ENCODE measurements at regions not wholly inside any gene's neighbourhood (a gene's known extent, or its start where the extent isn't known, plus 50 kb on each side); places are given as distances from the start of the nearest gene placed in this dataset.

- no peak for TF ChIP-seq CTCF (IDR thresholded peaks at IDR 0.05; ENCODE audit: insufficient read depth, low read length, poor library complexity, severe bottlenecking)
- H3K36me3 ChIP-seq (ENCODE audit: control insufficient read depth, insufficient read depth, low read length) = no peaks in the 10 kb centered on the region
- no peaks in the 10 kb centered on the region for H3K27me3 ChIP-seq (ENCODE audit: control insufficient read depth, insufficient read depth, low read length)
- DNase-seq (ENCODE audit: low read depth) = no peak
- no peak overlapping the region for H3K4me3 ChIP-seq (ENCODE audit: low read depth, low read length)
These were observed 1006.7 kb downstream of the ROBO2 start for GRCh38 chr3:78046566-78046965.

GRCh38 chr3:78048698-78049097 lies 1008.8 kb downstream of the ROBO2 start:
- no peak overlapping the region for H3K4me3 ChIP-seq (ENCODE audit: low read depth, low read length)
- DNase-seq (ENCODE audit: low read depth) = no peak
- TF ChIP-seq CTCF (IDR thresholded peaks at IDR 0.05; ENCODE audit: insufficient read depth, low read length, poor library complexity, severe bottlenecking) = no peak

GRCh38 chr3:78049521-78049920 lies 1009.6 kb downstream of the ROBO2 start:
- no peak for DNase-seq (ENCODE audit: low read depth)
- TF ChIP-seq CTCF (IDR thresholded peaks at IDR 0.05; ENCODE audit: insufficient read depth, low read length, poor library complexity, severe bottlenecking) = no peak
- no peaks in the 10 kb centered on the region for H3K27me3 ChIP-seq (ENCODE audit: control insufficient read depth, insufficient read depth, low read length)
- H3K36me3 ChIP-seq (ENCODE audit: control insufficient read depth, insufficient read depth, low read length) = no peaks in the 10 kb centered on the region
- no peak overlapping the region for H3K4me3 ChIP-seq (ENCODE audit: low read depth, low read length)

More at GRCh38 chr3:78048698-78049097, 1008.8 kb downstream of the ROBO2 start:
- Histone ChIP-seq H3K27me3 (ENCODE audit: control insufficient read depth, insufficient read depth, low read length) (no peaks in the 10 kb centered on the region), H3K36me3 (ENCODE audit: control insufficient read depth, insufficient read depth, low read length) (no peaks in the 10 kb centered on the region)

GRCh38 chr3:78050276-78051065 lies 1010.6 kb downstream of the ROBO2 start:
- H3K27me3 ChIP-seq (ENCODE audit: control insufficient read depth, insufficient read depth, low read length) = no peaks in the 10 kb centered on the region
- TF ChIP-seq CTCF (IDR thresholded peaks at IDR 0.05; ENCODE audit: insufficient read depth, low read length, poor library complexity, severe bottlenecking) = no peak
- DNase-seq (ENCODE audit: low read depth) = peak; percentile 32

GRCh38 chr3:78052746-78053145 lies 1012.8 kb downstream of the ROBO2 start:
- no peaks in the 10 kb centered on the region for H3K27me3 ChIP-seq (ENCODE audit: control insufficient read depth, insufficient read depth, low read length)
- no peak for DNase-seq (ENCODE audit: low read depth)
- no peaks in the 10 kb centered on the region for H3K36me3 ChIP-seq (ENCODE audit: control insufficient read depth, insufficient read depth, low read length)
- TF ChIP-seq CTCF (IDR thresholded peaks at IDR 0.05; ENCODE audit: insufficient read depth, low read length, poor library complexity, severe bottlenecking) = no peak
- no peak overlapping the region for H3K4me3 ChIP-seq (ENCODE audit: low read depth, low read length)

More at GRCh38 chr3:78050276-78051065, 1010.6 kb downstream of the ROBO2 start:
- Histone ChIP-seq H3K4me3 (ENCODE audit: low read depth, low read length) (no peak overlapping the region), H3K36me3 (ENCODE audit: control insufficient read depth, insufficient read depth, low read length) (no peaks in the 10 kb centered on the region)

GRCh38 chr3:78066287-78066686 lies 1026.4 kb downstream of the ROBO2 start:
- H3K36me3 ChIP-seq (ENCODE audit: control insufficient read depth, insufficient read depth, low read length) = no peaks in the 10 kb centered on the region
- H3K4me3 ChIP-seq (ENCODE audit: low read depth, low read length) = no peak overlapping the region
- no peak for TF ChIP-seq CTCF (IDR thresholded peaks at IDR 0.05; ENCODE audit: insufficient read depth, low read length, poor library complexity, severe bottlenecking)
- DNase-seq (ENCODE audit: low read depth) = no peak
- H3K27me3 ChIP-seq (ENCODE audit: control insufficient read depth, insufficient read depth, low read length) = no peaks in the 10 kb centered on the region

Data from kidney epithelial cell (primary cell).